GM23248 (cell line): ENCODE measurements at regions not wholly inside any gene's neighbourhood (a gene's known extent, or its start where the extent isn't known, plus 50 kb on each side); places are given as distances from the start of the nearest gene placed in this dataset.

Experiments
- EZH2 ChIP-seq: fragments of 200-600 bp; sonication (generic); IDR thresholded peaks from 2 replicates; pipeline ENCODE4 v1.6.1; 2018; ENCODE audit warnings: antibody characterized with exemption, mild to moderate bottlenecking; ENCODE audit not compliant: insufficient read depth, poor library complexity, severe bottlenecking
- EZH2phosphoT487 ChIP-seq: fragments of 200-600 bp; sonication (generic); IDR thresholded peaks from 2 replicates; pipeline ENCODE4 v1.6.1; 2018; ENCODE audit warnings: antibody characterized with exemption, moderate library complexity, mild to moderate bottlenecking, low read depth; ENCODE audit not compliant: insufficient read depth

DNA sequence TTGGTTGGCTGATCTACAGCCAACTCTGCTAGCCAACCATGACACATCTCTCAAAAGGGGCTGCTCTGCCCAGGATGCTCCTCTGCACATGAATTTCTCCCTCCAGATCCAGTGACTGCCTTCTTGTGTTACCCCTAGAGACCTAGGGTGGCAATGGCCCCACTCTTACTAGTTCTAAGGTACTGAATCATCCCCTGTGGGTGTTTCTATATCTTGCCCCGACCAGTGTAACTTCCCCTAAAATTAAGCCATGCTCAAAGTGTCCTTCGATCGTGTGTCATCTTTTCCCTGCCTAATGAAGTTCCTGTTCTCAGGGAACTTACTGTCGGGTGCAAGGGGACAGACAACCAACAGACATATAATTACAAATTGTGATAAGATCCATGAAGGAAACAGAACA is 113.3 kb downstream of the FAM76B start:
- TF ChIP-seq EZH2, result no peak
- TF ChIP-seq EZH2phosphoT487, result no peak
